H1 (cell line): ENCODE measurements at regions not wholly inside any gene's neighbourhood (a gene's known extent, or its start where the extent isn't known, plus 50 kb on each side); places are given as distances from the start of the nearest gene placed in this dataset.

ENCODE experiments used
- CTCF ChIA-PET: fragments of 300-600 bp; sonication (Branson Sonifier 250); formaldehyde crosslinking; loops from one replicate; lab custom pipeline; 2021; ENCODE audit not compliant: partially characterized antibody; lab: Charles Lee
- POLR2A ChIA-PET: fragments of 300-600 bp; sonication (Branson Sonifier 250); formaldehyde crosslinking; loops from one replicate; lab custom pipeline; 2021; ENCODE audit warnings: inconsistent platforms; ENCODE audit not compliant: partially characterized antibody; lab: Charles Lee
- DNase-seq, 2 experiments: peaks; one replicate each; pipeline versions ENCODE4 v3.0.0 to v3.0.0-alpha.2; 2010 to 2022; ENCODE audit warnings: low spot score in 2 of 2, low read depth in 1 of 2, mixed read lengths in 1 of 2
- FAIRE-seq: peaks from 2 replicates; lab custom pipeline; 2011; peaks lifted over from hg19 to GRCh38; lab: Jason Lieb, UNC
- H2AFZ ChIP-seq: 2 replicates; pipeline ENCODE4 v1.8.1; 2012; ENCODE audit warnings: low read length, inconsistent platforms
- H2AK5ac ChIP-seq: 2 replicates; pipeline ENCODE4 v1.6.1; 2013; ENCODE audit warnings: low read depth, low read length
- H2BK120ac ChIP-seq: replicated peaks from 2 replicates; pipeline ENCODE3; 2013; ENCODE audit warnings: low read depth, low read length, inconsistent platforms
- H2BK12ac ChIP-seq: 2 replicates; pipeline ENCODE4 v1.6.1; 2013; ENCODE audit warnings: low read depth, low read length
- H2BK15ac ChIP-seq: 2 replicates; pipeline ENCODE4 v1.6.1; 2013; ENCODE audit warnings: low read length
- H2BK20ac ChIP-seq: 2 replicates; pipeline ENCODE4 v1.6.1; 2013; ENCODE audit warnings: low read length
- H2BK5ac ChIP-seq: 2 replicates; pipeline ENCODE4 v1.6.1; 2013; ENCODE audit warnings: low read depth, low read length
- H3K14ac ChIP-seq: 2 replicates; pipeline ENCODE4 v1.6.1; 2013; ENCODE audit warnings: inconsistent platforms; ENCODE audit not compliant: insufficient read length
- H3K18ac ChIP-seq: 2 replicates; pipeline ENCODE4 v1.6.1; 2013; ENCODE audit warnings: low read length; ENCODE audit errors: extremely low read depth
- H3K23ac ChIP-seq: 2 replicates; pipeline ENCODE4 v1.6.1; 2013; ENCODE audit warnings: inconsistent platforms; ENCODE audit not compliant: insufficient read length
- H3K23me2 ChIP-seq: 2 replicates; pipeline ENCODE4 v1.6.1; 2013; ENCODE audit warnings: low read depth, low read length
- H3K27ac ChIP-seq: 2 replicates; pipeline ENCODE4 v1.6.1; 2011; ENCODE audit warnings: low read depth, low read length, inconsistent platforms
- H3K27me3 ChIP-seq, 4 experiments: replicated peaks in 1 of 4; 1 replicate in 1 of 4; 2 replicates in 3 of 4; pipeline versions ENCODE4 v1.6.1 to v1.8.1; 2011 to 2013; ENCODE audit warnings: low read length in 3 of 4, mild to moderate bottlenecking in 3 of 4, inconsistent platforms in 2 of 4, mixed read lengths in 2 of 4, moderate library complexity in 1 of 4; ENCODE audit not compliant: control insufficient read depth in 3 of 4, insufficient read depth in 3 of 4; ENCODE audit errors: extremely low read depth in 1 of 4
- H3K36me3 ChIP-seq, 4 experiments: 2 replicates each; pipeline versions ENCODE4 v1.6.1 to v1.8.1; 2011 to 2013; ENCODE audit warnings: mild to moderate bottlenecking in 4 of 4, low read length in 3 of 4, moderate library complexity in 2 of 4, control low read depth in 1 of 4, inconsistent platforms in 1 of 4; ENCODE audit not compliant: insufficient read depth in 4 of 4, control insufficient read depth in 2 of 4
- H3K4ac ChIP-seq: replicated peaks from 2 replicates; pipeline ENCODE3; 2013; ENCODE audit warnings: low read length, low read depth, mixed read lengths, inconsistent platforms; ENCODE audit not compliant: insufficient read length
- H3K4me1 ChIP-seq, 4 experiments: replicated peaks in 1 of 4; 1 replicate in 1 of 4; 2 replicates in 3 of 4; pipeline versions ENCODE4 v1.6.1 to v1.8.1; 2011 to 2013; ENCODE audit warnings: low read length in 3 of 4, inconsistent platforms in 2 of 4, mixed read lengths in 1 of 4; ENCODE audit not compliant: insufficient read depth in 4 of 4, control insufficient read depth in 3 of 4
- H3K4me2 ChIP-seq, 2 experiments: 2 replicates each; pipeline versions ENCODE4 v1.6.1 to v1.8.1; 2011 to 2013; ENCODE audit warnings: low read depth in 2 of 2, low read length in 2 of 2, control low read depth in 1 of 2, inconsistent platforms in 1 of 2, mild to moderate bottlenecking in 1 of 2; ENCODE audit not compliant: insufficient read depth in 1 of 2
- H3K4me3 ChIP-seq, 4 experiments: fragments of 200-600, 300-600 bp in 1 of 4; sonication (generic), shearing (Covaris generic), sonication (Bioruptor Twin) in 1 of 4; 2 replicates each; pipeline versions ENCODE4 v1.5.1 to v1.8.1; 2011 to 2016; ENCODE audit warnings: low read length in 4 of 4, low read depth in 3 of 4, control low read depth in 2 of 4, inconsistent platforms in 2 of 4, mild to moderate bottlenecking in 2 of 4, mixed read lengths in 1 of 4, moderate library complexity in 1 of 4; ENCODE audit not compliant: insufficient read depth in 2 of 4; ENCODE audit errors: extremely low read depth in 1 of 4
- H3K56ac ChIP-seq: replicated peaks from 2 replicates; pipeline ENCODE3; 2013; ENCODE audit warnings: low read depth, mild to moderate bottlenecking, mixed read lengths, low read length, inconsistent platforms; ENCODE audit not compliant: insufficient read length
- H3K79me1 ChIP-seq: 2 replicates; pipeline ENCODE4 v1.6.1; 2013; ENCODE audit warnings: low read depth, low read length, control low read depth
- H3K79me2 ChIP-seq, 2 experiments: 2 replicates each; pipeline versions ENCODE4 v1.6.1 to v1.8.1; 2012 to 2013; ENCODE audit warnings: low read length in 2 of 2, mild to moderate bottlenecking in 2 of 2, inconsistent platforms in 1 of 2; ENCODE audit not compliant: insufficient read depth in 2 of 2, control insufficient read depth in 1 of 2
- H3K9ac ChIP-seq, 4 experiments: replicated peaks in 1 of 4; 1 replicate in 1 of 4; 2 replicates in 3 of 4; pipeline versions ENCODE4 v1.6.1 to v1.8.1; 2011 to 2013; ENCODE audit warnings: low read depth in 3 of 4, low read length in 3 of 4, control low read depth in 2 of 4, mild to moderate bottlenecking in 2 of 4, moderate library complexity in 2 of 4, inconsistent platforms in 1 of 4; ENCODE audit errors: extremely low read depth in 1 of 4
- H3K9me3 ChIP-seq, 2 experiments: 2 replicates each; pipeline versions ENCODE4 v1.6.1 to v1.8.1; 2012 to 2013; ENCODE audit warnings: mild to moderate bottlenecking in 2 of 2, moderate library complexity in 2 of 2, control low read depth in 1 of 2, inconsistent platforms in 1 of 2, low read depth in 1 of 2, low read length in 1 of 2, mixed read lengths in 1 of 2; ENCODE audit not compliant: insufficient read depth in 2 of 2
- H4K20me1 ChIP-seq, 2 experiments: replicated peaks in 1 of 2; 2 replicates each; pipeline versions ENCODE3 to v1.8.1; 2011 to 2013; ENCODE audit warnings: inconsistent platforms in 2 of 2, low read length in 2 of 2, mild to moderate bottlenecking in 1 of 2; ENCODE audit not compliant: insufficient read depth in 2 of 2, control insufficient read depth in 1 of 2
- H4K5ac ChIP-seq: 2 replicates; pipeline ENCODE4 v1.6.1; 2013; ENCODE audit warnings: low read length, low read depth, mixed read lengths, inconsistent platforms; ENCODE audit not compliant: insufficient read length
- H4K8ac ChIP-seq: 2 replicates; pipeline ENCODE4 v1.8.0; 2013; ENCODE audit warnings: mild to moderate bottlenecking, moderate library complexity, low read length, inconsistent platforms; ENCODE audit not compliant: insufficient read depth; ENCODE audit errors: extremely low read depth
- H4K91ac ChIP-seq: replicated peaks from 2 replicates; pipeline ENCODE3; 2013; ENCODE audit warnings: low read length, mixed read lengths, inconsistent platforms; ENCODE audit not compliant: insufficient read length
- BCL11A ChIP-seq, 2 experiments: IDR thresholded peaks; one replicate each; pipeline ENCODE4 v1.6.1; 2011; ENCODE audit warnings: low read depth in 2 of 2, low read length in 2 of 2, mild to moderate bottlenecking in 2 of 2
- BRCA1 ChIP-seq: IDR thresholded peaks from 2 replicates; pipeline ENCODE4 v1.6.1; 2012; ENCODE audit warnings: low read depth, low read length, improper control_type of control experiment
- CBX8 ChIP-seq: fragments of 300-800, 300-1000 bp; sonication (generic); IDR thresholded peaks from 2 replicates; pipeline ENCODE4 v1.7.1; 2016; ENCODE audit warnings: low read depth, low read length, borderline replicate concordance
- CREB1 ChIP-seq: IDR thresholded peaks from 2 replicates; pipeline ENCODE4 v1.6.1; 2012; ENCODE audit warnings: inconsistent platforms
- EGR1 ChIP-seq: IDR thresholded peaks from 2 replicates; pipeline ENCODE4 v1.6.1; 2011; ENCODE audit warnings: low read depth, low read length, borderline replicate concordance
- FOSL1 ChIP-seq: IDR thresholded peaks from 2 replicates; pipeline ENCODE4 v1.6.1; 2011; ENCODE audit warnings: mild to moderate bottlenecking, low read depth, low read length, moderate library complexity; ENCODE audit not compliant: insufficient read depth
- HDAC2 ChIP-seq, 2 experiments: fragments of 300-600 bp in 1 of 2; sonication (generic) in 1 of 2; IDR thresholded peaks; 2 replicates each; pipeline ENCODE4 v1.6.1; 2011 to 2012; ENCODE audit warnings: low read depth in 2 of 2, low read length in 2 of 2, mild to moderate bottlenecking in 2 of 2, moderate library complexity in 2 of 2, borderline replicate concordance in 1 of 2, inconsistent platforms in 1 of 2
- HDAC6 ChIP-seq: IDR thresholded peaks from one replicate; pipeline ENCODE4 v1.7.1; 2012; ENCODE audit warnings: low read depth, mild to moderate bottlenecking, inconsistent platforms, low read length, moderate library complexity
- RAD21 ChIP-seq, 2 experiments: IDR thresholded peaks in 1 of 2; conservative IDR thresholded peaks in 1 of 2; 2 replicates each; pipeline ENCODE4 v1.6.1; 2011; ENCODE audit warnings: low read depth in 2 of 2, low read length in 2 of 2, improper control_type of control experiment in 1 of 2, inconsistent platforms in 1 of 2, mild to moderate bottlenecking in 1 of 2, moderate library complexity in 1 of 2
- SIRT6 ChIP-seq: IDR thresholded peaks from one replicate; pipeline ENCODE4 v1.7.1; 2012; ENCODE audit warnings: low read length, inconsistent platforms
- SP1 ChIP-seq: IDR thresholded peaks from 2 replicates; pipeline ENCODE4 v1.6.1; 2011; ENCODE audit warnings: low read depth, low read length
- SRF ChIP-seq: IDR thresholded peaks from 2 replicates; pipeline ENCODE4 v1.6.1; 2011; ENCODE audit warnings: mild to moderate bottlenecking, low read depth, low read length, moderate library complexity
- TAF1 ChIP-seq: IDR thresholded peaks from 2 replicates; pipeline ENCODE4 v1.6.1; 2011; ENCODE audit warnings: mild to moderate bottlenecking, low read depth, low read length
- USF2 ChIP-seq: IDR thresholded peaks from 2 replicates; pipeline ENCODE4 v1.6.1; 2011; ENCODE audit warnings: low read length, improper control_type of control experiment
- WGBS, 2 experiments: shearing (Covaris generic) in 1 of 2; methylation state at CpG; one replicate each; pipeline versions ENCODE4 v1.1.6 to v1.1.7; 2013 to 2015; ENCODE audit warnings: low lambda C conversion rate in 2 of 2, mixed read lengths in 2 of 2, inconsistent platforms in 1 of 2, low coverage in 1 of 2, missing lambda C conversion rate in 1 of 2; ENCODE audit not compliant: insufficient replicate concordance in 2 of 2, insufficient coverage in 1 of 2, insufficient read length in 1 of 2; ENCODE audit errors: extremely low coverage in 1 of 2, missing lambda C conversion rate in 1 of 2; 5-methylcytosine and 5-hydroxymethylcytosine counted together

- DNase-seq = no peak
- TF ChIP-seq FOSL1 (no peak), SRF (no peak), BCL11A (IDR thresholded peaks at IDR 0.05; ENCODE audit: low read depth in 2 of 2, low read length in 2 of 2) (no peak), USF2 (no peak), RAD21 (IDR thresholded peaks at IDR 0.05 in 1 of 2, conservative IDR thresholded peaks at IDR 0.05 in 1 of 2; ENCODE audit: low read depth in 2 of 2, low read length in 2 of 2) (no peak), BRCA1 (no peak), SIRT6 (no peak), TAF1 (no peak), HDAC6 (no peak), SP1 (no peak), CREB1 (no peak), HDAC2 (IDR thresholded peaks at IDR 0.05; ENCODE audit: borderline replicate concordance in 1 of 2, low read depth in 2 of 2, low read length in 2 of 2) (no peak), EGR1 (no peak), CBX8 (no peak)
Measured at GRCh38 chr4:181896614-181897013, 346.6 kb upstream of the TENM3 start.

More at GRCh38 chr4:181896614-181897013, 346.6 kb upstream of the TENM3 start:
- Histone ChIP-seq H3K79me2 (no peaks in the 10 kb centered on the region), H2AK5ac (no peak overlapping the region), H3K23ac (no peak overlapping the region), H4K5ac (no peak overlapping the region), H4K20me1 (no peaks in the 10 kb centered on the region), H3K14ac (no peak overlapping the region), H2BK5ac (no peak overlapping the region), H3K18ac (no peak overlapping the region), H2BK120ac (no peak overlapping the region), H3K36me3 (no peaks in the 10 kb centered on the region), H3K4me2 (no peak overlapping the region), H3K9ac (no peak overlapping the region), H3K27ac (no peak overlapping the region), H3K27me3 (no peaks in the 10 kb centered on the region), H2BK15ac (no peak overlapping the region), H2AFZ (no peak overlapping the region), H4K91ac (no peak overlapping the region), H4K8ac (no peak overlapping the region), H3K4me1 (no peaks in the 10 kb centered on the region), H3K79me1 (no peaks in the 10 kb centered on the region), H2BK20ac (no peak overlapping the region), H3K23me2 (no peaks in the 10 kb centered on the region), H3K4me3 (no peak overlapping the region), H2BK12ac (no peak overlapping the region), H3K9me3 (no peaks in the 10 kb centered on the region; a peak in 1 of 4 replicates), H3K4ac (no peak overlapping the region), H3K56ac (no peak overlapping the region)
- no peak for FAIRE-seq
- ChIA-PET CTCF (interaction anchor here (0.7 to 1.5 kb wide), 3 partner anchors 42 to 332 kb away, joined by 3 to 4 read pairs (median 3); no protein-coding TSS in a partner anchor), POLR2A (interaction anchor here (1.1 kb wide), 1 partner anchor 53 kb away, joined by 3 read pairs; no protein-coding TSS in a partner anchor)
- 93% methylated on average over 5 of the region's 5 CpGs; no CpG with 5 or more reads in 1 of the 2 experiments for WGBS, 2 experiments
